PC-9 (cell line): ENCODE measurements at regions not wholly inside any gene's neighbourhood (a gene's known extent, or its start where the extent isn't known, plus 50 kb on each side); places are given as distances from the start of the nearest gene placed in this dataset.

Source experiments
- BruUV-seq: library from RNA; stranded (reverse); fragments of 400-500 nt; replicated peaks from 2 replicates; lab custom pipeline; 2021; lab: Mats Ljungman, UMichigan
- CTCF ChIA-PET: fragments of 300-600 bp; sonication (Branson Sonifier 250); formaldehyde crosslinking; loops from one replicate; lab custom pipeline; 2022; ENCODE audit warnings: antibody characterized with exemption; lab: Charles Lee
- POLR2A ChIA-PET: fragments of 300-600 bp; sonication (Branson Sonifier 250); formaldehyde crosslinking; loops from one replicate; lab custom pipeline; 2022; ENCODE audit warnings: antibody characterized with exemption; ENCODE audit not compliant: unreplicated experiment; lab: Charles Lee
- DNase-seq, 2 experiments: peaks; one replicate each; pipeline versions ENCODE4 v3.0.0 to v3.0.0-alpha.2; 2015 to 2022; ENCODE audit warnings: mixed read lengths in 1 of 2
- H2AFZ ChIP-seq: fragments of 200-600 bp; sonication (generic); 2 replicates; pipeline ENCODE4 v1.8.1; 2017; ENCODE audit warnings: antibody characterized with exemption
- H3F3A ChIP-seq: fragments of 200-600 bp; sonication (generic); 2 replicates; pipeline ENCODE4 v1.8.1; 2017; ENCODE audit warnings: antibody characterized with exemption, mild to moderate bottlenecking, low read depth; ENCODE audit not compliant: insufficient read depth
- H3K27ac ChIP-seq: fragments of 200-600 bp; sonication (generic); 2 replicates; pipeline ENCODE4 v1.6.1; 2016; ENCODE audit warnings: mixed run types
- H3K27me3 ChIP-seq: fragments of 200-600 bp; sonication (generic); 2 replicates; pipeline ENCODE4 v1.6.1; 2016; ENCODE audit warnings: low read depth, mixed run types; ENCODE audit not compliant: insufficient read depth
- H3K36me3 ChIP-seq: fragments of 200-600 bp; sonication (generic); 2 replicates; pipeline ENCODE4 v1.6.1; 2016; ENCODE audit warnings: low read depth, mixed run types
- H3K4me1 ChIP-seq: fragments of 200-600 bp; sonication (generic); replicated peaks from 2 replicates; pipeline ENCODE4 v1.6.1; 2016; ENCODE audit warnings: mixed run types; ENCODE audit not compliant: insufficient read depth
- H3K4me2 ChIP-seq: fragments of 200-600 bp; sonication (generic); 2 replicates; pipeline ENCODE4 v1.6.1; 2017; ENCODE audit warnings: mixed run types
- H3K4me3 ChIP-seq: fragments of 200-600 bp; sonication (generic); 2 replicates; pipeline ENCODE4 v1.6.1; 2016; ENCODE audit warnings: mixed run types
- H3K79me2 ChIP-seq: fragments of 200-600 bp; sonication (generic); 2 replicates; pipeline ENCODE4 v1.6.1; 2017; ENCODE audit warnings: low read depth, mixed run types
- H3K9me2 ChIP-seq: fragments of 200-600 bp; sonication (generic); 2 replicates; pipeline ENCODE4 v1.8.1; 2017; ENCODE audit warnings: mild to moderate bottlenecking; ENCODE audit not compliant: insufficient read depth
- H3K9me3 ChIP-seq: fragments of 200-600 bp; sonication (generic); 2 replicates; pipeline ENCODE4 v1.8.1; 2016; ENCODE audit warnings: low read depth; ENCODE audit not compliant: insufficient read depth
- H4K20me1 ChIP-seq: fragments of 200-600 bp; sonication (generic); 2 replicates; pipeline ENCODE4 v1.8.1; 2017; ENCODE audit not compliant: insufficient read depth
- EZH2 ChIP-seq: fragments of 200-600 bp; sonication (generic); IDR thresholded peaks from 2 replicates; pipeline ENCODE4 v1.8.0; 2017; ENCODE audit warnings: antibody characterized with exemption, low read depth
- intact Hi-C: fragments of 100-400 bp; cut with micrococcal nuclease; formaldehyde crosslinking; loops from one replicate; pipeline ENCODE4 v1.10.0; 2022; ENCODE audit not compliant: unreplicated experiment
- TF ChIP-seq, protein P1 (sequence below): fragments of 200-600 bp; sonication (generic); conservative IDR thresholded peaks from 2 replicates; pipeline ENCODE4 v1.6.1; 2017; ENCODE audit warnings: mixed run types, antibody characterized with exemption, mild to moderate bottlenecking, moderate library complexity

DNA sequence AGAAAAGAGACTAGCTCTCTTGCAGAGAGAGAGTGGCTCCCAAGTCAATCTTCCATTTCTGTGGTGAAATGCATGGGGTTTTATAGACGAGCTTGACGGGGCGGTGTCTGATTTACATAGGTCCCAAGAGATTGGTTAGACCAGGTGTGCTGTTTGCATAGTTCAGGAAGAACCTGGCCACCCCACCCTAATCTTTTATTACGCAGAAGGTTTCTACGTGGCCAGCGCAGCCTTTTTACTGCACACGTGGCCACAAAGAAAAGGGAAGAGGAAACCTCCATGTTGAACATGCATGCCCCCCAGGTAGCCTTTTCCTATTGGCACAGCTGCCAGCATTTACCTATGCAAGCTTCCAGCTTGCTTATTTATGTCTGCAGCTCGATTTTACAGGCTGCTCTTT, 92.1 kb downstream of the CAVIN4 start:
- H3K4me2 ChIP-seq, result no peak overlapping the region
- H3K9me2 ChIP-seq, result no peaks in the 10 kb centered on the region
- ChIA-PET CTCF (no interaction called here), POLR2A (no interaction called here)
- no peaks in the 10 kb centered on the region for H3K27me3 ChIP-seq
- no peaks in the 10 kb centered on the region for H3F3A ChIP-seq
- no peak overlapping the region for H3K27ac ChIP-seq
- H3K9me3 ChIP-seq, result no peaks in the 10 kb centered on the region
- no peaks in the 10 kb centered on the region for H3K36me3 ChIP-seq
- no peak for DNase-seq
- no peaks in the 10 kb centered on the region for H3K4me1 ChIP-seq
- no TSS peak for BruUV-seq
- TF ChIP-seq EZH2, result no peak
- TF ChIP-seq, protein P1, sequence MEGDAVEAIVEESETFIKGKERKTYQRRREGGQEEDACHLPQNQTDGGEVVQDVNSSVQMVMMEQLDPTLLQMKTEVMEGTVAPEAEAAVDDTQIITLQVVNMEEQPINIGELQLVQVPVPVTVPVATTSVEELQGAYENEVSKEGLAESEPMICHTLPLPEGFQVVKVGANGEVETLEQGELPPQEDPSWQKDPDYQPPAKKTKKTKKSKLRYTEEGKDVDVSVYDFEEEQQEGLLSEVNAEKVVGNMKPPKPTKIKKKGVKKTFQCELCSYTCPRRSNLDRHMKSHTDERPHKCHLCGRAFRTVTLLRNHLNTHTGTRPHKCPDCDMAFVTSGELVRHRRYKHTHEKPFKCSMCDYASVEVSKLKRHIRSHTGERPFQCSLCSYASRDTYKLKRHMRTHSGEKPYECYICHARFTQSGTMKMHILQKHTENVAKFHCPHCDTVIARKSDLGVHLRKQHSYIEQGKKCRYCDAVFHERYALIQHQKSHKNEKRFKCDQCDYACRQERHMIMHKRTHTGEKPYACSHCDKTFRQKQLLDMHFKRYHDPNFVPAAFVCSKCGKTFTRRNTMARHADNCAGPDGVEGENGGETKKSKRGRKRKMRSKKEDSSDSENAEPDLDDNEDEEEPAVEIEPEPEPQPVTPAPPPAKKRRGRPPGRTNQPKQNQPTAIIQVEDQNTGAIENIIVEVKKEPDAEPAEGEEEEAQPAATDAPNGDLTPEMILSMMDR, result no peak
- no peak overlapping the region for H3K4me3 ChIP-seq
- no peaks in the 10 kb centered on the region for H3K79me2 ChIP-seq
- intact Hi-C loops, result no loop called here
- no peak overlapping the region for H2AFZ ChIP-seq
- H4K20me1 ChIP-seq, result no peaks in the 10 kb centered on the region

DNA sequence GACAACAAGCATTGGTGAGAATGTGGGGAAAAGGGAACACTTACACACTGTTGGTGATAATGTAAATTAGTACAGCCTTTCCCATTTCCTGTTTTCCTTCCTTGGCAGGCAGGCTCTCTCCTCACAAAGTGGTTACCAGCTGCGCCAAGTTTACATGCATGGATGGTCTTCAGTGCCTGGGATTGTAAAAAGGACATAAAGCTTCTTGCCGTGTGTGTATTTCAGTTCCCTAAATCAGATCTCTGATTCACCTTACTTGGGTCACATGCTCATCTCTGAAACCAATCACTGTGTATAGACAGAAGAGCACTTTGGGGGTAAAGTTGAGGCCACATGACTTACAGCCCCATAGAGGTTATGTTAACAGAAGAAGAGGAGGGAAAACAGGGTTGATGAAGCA, 92.8 kb downstream of the CAVIN4 start:
- no peaks in the 10 kb centered on the region for H3F3A ChIP-seq
- H3K27ac ChIP-seq, result no peak overlapping the region
- H3K4me2 ChIP-seq, result no peak overlapping the region
- no peak overlapping the region for H3K4me3 ChIP-seq
- no TSS peak for BruUV-seq
- no peaks in the 10 kb centered on the region for H3K79me2 ChIP-seq
- no peak for DNase-seq
- no peaks in the 10 kb centered on the region for H3K36me3 ChIP-seq
- no peaks in the 10 kb centered on the region for H3K9me2 ChIP-seq
- no peak overlapping the region for H2AFZ ChIP-seq
- POLR2A ChIA-PET, result no interaction called here
- H3K4me1 ChIP-seq, result no peaks in the 10 kb centered on the region
- no peaks in the 10 kb centered on the region for H3K9me3 ChIP-seq
- intact Hi-C loops, result no loop called here
- CTCF ChIA-PET, result no interaction called here
- no peak for TF ChIP-seq EZH2
- TF ChIP-seq, protein P1, result no peak
- no peaks in the 10 kb centered on the region for H3K27me3 ChIP-seq
- H4K20me1 ChIP-seq, result no peaks in the 10 kb centered on the region

DNA sequence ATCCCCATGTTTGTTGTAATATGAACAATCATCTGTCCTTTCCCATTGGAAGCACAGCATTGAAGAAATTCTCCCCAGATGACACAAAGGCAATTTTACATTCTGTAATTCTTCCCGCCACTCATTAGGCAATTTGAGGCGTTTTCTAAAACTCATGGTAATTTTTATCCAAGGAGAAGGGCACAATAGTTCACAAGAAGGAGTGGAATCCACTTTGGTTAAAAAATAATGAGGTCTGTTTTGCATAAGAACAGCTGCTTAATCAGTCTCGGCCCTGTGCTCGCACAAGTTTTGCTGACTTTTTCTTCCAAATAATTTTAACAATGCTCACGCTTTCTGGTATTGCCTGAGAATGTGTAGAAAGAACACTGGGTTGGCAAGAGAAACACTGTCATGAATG, 94.0 kb downstream of the CAVIN4 start:
- no peak for TF ChIP-seq EZH2
- TF ChIP-seq, protein P1, result no peak
- H3K4me1 ChIP-seq, result no peaks in the 10 kb centered on the region
- ChIA-PET CTCF (no interaction called here), POLR2A (no interaction called here)
- BruUV-seq, result no TSS peak
- no peak overlapping the region for H2AFZ ChIP-seq
- no peaks in the 10 kb centered on the region for H4K20me1 ChIP-seq
- H3K9me2 ChIP-seq, result no peaks in the 10 kb centered on the region
- no peak overlapping the region for H3K4me3 ChIP-seq
- no peak overlapping the region for H3K27ac ChIP-seq
- no peaks in the 10 kb centered on the region for H3F3A ChIP-seq
- intact Hi-C loops, result no loop called here
- H3K79me2 ChIP-seq, result no peaks in the 10 kb centered on the region
- no peaks in the 10 kb centered on the region for H3K9me3 ChIP-seq
- no peaks in the 10 kb centered on the region for H3K36me3 ChIP-seq
- no peak for DNase-seq
- no peaks in the 10 kb centered on the region for H3K27me3 ChIP-seq
- no peak overlapping the region for H3K4me2 ChIP-seq
